CD4-positive, alpha-beta T cell treated with Interleukin-6 for 4 hours (primary cell): ENCODE measurements at regions not wholly inside any gene's neighbourhood (a gene's known extent, or its start where the extent isn't known, plus 50 kb on each side); places are given as distances from the start of the nearest gene placed in this dataset.
A peak's percentile ranks its signal among the peaks of the same experiment; 100 is the strongest.
"Not testable (repeated sequence)": the region's sequence is repeated elsewhere in the genome, so short reads cannot be mapped to it uniquely, and the experiment has no call there.

Source experiments
- DNase-seq: peaks from one replicate; pipeline ENCODE4 v3.0.0-alpha.2; 2020; ENCODE audit warnings: mixed read lengths

DNA sequence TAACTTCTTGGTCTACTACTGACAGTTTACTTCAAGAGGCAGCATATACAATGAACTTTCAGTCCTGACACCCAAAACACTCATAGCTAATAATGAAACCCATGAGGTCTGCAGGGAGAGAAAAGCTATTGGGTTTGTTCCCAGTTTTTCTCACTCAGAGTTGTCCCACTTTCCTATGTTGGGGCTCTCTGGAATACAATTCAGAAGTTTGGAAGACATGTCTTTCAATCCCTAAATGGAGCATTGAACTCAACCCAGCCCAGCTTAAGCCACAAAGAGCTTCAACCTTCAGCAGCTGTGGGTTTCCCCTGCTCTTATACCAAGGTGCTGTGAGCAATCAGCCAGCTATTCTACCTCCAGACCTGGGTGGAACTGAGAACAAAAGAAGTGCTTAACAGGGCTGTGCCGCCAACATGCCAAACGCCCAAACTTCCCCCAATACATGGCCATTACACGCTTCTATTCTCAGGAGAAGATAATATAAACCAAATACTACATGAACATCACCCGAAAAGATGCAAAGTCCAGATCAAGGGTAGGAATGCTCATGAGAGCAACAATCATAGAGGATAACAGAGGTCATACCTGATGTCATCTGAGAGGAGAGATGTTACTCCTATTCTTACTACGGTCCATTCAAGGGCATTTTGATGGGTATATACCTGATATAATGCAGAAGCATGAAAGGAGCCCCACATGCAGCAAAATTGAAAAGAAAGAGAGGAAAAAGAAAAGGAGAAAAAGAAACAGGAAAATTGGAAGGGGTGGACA, 131.2 kb upstream of the TGFBR2 start:
- peak; percentile 8 for DNase-seq

DNA sequence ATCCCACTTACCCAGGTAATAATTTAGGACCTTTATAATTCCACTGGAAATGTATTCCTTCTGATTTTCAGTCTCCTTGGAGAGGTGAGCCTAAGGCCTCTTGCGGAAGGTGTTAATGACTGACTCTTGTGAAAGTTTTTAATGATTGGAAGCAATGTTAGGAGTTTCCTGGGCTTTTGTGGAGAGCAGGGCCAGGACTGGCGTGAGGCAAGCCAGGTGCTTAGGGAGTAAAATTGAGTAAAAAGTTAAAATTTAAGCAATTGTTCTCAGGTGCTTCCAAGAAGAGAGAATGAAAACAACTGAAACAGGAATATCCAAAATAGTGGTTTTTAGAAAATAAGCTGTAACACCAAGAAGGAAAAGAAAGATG, 130.6 kb upstream of the TGFBR2 start:
- no peak for DNase-seq

DNA sequence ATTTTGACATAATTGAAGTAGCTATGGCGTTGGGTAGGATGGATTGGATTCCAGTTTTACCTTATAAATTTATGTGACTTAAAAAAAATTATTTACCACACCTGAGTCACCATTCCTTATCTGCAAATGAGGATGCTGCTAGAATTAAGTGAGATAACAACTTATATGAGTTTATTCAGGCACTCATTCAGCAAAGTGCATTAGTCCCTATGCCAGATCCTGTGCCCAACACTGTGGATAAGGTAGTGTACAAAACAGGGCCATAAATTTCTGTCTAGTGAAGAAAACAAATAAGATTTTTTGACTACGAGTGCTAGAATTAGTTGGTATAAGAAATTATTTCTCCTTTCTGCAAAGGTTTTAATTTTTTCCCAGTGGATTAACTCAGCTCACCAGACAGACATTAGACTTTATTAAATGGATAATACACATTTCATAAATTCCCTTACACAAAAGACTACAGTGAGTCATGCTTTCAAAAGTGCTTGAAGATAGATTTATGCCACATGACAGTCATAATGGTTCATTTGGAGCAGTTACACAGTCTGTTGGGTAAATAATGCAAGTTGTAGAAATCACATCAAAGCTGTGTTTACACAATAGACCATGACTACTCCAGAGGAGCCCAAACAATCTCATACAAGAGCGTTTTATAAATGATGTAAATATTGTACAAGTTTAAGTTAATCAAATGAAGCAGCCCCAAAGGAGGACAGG, 129.9 kb upstream of the TGFBR2 start:
- no peak for DNase-seq

DNA sequence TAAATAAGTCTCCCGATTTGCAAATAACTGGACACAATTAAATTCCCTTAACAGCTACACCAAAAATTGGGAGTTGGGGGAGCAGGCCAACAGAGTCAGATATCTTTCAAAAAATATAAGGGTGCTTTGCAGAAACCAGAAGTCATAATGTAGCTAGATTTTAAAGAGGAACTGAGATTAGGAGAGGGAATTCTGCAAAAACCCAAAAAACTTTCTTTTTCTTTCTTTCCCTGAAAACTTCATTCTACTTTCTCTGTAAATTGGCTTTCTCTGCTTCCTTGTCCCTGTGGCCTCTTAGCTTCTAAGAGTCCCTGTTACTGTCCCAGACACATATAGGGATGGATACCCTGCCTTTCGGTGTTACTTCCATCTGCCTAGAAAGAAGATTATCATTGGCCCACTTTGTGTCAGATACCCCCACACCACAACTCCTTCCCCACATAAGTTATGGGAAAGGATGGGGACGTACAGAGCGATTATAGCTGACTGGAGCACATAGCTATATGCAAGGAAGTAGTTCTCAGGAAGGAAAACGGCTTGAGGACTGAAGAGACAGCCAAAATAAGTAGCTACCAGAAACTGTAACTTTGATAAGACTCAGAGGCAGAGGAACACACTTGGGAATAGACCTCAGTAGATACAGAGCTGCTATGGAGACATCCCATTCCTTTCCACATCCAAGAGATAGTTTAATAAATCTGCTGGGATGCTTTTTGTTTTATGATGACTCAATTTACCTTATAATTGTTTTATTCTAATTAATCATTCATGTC, 129.1 kb upstream of the TGFBR2 start:
- DNase-seq: no peak

DNA sequence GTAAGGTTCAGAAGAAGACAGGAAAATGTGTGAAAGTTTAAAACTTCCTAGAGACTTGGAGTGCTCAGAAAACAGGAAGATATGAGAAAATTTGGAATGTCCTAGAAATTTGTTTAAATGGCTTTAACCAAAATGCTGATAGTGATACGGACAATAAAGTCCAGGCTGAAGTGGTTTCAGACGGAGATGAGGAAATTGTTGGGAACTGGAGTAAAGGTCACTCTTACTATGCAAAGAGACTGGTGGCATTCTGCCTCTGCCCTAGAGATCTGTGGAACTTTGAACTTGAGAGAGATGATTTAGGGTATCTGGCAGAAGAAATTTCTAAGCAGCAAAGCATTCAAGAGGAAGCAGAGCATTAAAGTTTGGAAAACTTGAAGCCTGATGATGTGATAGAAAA, 126.7 kb upstream of the TGFBR2 start:
- not testable (repeated sequence) for DNase-seq

DNA sequence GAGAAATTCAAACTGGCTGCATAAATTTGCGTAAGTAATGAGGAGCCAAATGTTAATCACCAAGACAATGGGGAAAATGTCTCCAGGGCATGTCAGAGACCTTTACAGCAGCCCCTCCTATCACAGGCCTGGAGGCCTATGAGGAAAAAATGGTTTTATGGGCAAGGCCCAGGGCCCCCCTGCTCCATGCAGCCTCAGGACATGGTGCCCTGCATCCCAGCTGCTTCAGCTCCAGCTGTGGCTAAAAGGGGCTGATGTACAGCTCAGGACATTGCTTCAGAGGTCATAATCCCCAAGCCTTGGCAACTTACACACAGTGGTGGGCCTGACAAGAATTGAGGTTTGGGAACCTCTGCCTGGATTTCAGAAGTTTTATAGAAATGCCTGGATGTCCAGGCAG, 126.2 kb upstream of the TGFBR2 start:
- DNase-seq: not testable (repeated sequence)

DNA sequence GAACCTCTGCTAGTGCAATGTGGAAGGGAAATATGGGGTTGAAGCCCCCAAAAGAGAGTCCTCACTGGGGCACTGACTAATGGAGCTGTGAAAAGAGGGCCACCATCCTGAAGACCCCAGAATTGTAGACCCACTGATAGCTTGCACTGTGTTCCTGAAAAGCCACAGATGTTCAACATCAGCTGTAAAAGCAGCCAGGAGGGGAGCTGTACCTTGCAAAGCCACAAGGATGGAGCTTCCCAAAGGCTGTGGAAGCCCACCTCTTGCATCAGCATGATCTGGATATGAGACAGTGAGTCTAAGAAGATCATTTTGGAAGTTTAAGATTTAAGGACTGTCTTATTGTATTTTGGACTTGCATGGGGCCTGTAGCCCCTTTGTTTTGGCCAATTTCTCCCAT, 125.8 kb upstream of the TGFBR2 start:
- DNase-seq: no peak

DNA sequence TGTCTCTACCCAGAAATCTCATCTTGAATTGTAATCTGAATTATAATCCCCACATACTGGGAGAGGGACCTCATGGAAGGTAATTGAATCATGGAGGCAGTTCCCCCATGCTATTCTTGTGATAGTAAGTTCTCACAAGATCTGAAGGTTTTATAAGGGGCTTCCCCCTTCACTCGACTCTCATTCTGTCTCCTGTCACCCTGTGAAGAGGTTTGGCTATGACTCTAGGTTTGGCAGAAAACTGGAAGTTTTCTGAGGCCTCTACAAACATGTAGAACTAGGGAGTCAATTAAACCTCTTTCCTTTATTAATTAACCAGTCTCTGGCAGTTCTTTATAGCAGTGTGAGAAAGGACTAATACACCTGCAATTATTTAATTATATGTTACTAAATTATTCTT, 125.2 kb upstream of the TGFBR2 start:
- no peak for DNase-seq

DNA sequence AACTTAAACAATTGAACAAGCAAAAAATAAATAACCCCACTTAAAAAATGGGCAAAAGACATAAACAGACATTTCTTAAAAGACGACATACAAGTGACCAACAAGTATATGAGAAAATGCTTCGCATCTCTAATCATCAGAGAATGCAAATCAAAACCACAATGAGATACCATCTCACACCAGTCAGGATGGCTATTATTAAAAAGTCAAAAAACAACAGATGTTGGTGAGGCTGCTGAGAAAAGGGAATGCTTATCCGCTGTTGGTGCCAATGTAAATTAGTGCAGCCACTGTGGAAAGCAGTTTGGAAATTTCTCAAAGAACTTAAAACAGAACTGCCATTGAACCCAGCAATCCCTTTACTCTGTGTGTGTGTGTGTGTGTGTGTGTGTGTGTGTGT, 122.2 kb upstream of the TGFBR2 start:
- DNase-seq: not testable (repeated sequence)

DNA sequence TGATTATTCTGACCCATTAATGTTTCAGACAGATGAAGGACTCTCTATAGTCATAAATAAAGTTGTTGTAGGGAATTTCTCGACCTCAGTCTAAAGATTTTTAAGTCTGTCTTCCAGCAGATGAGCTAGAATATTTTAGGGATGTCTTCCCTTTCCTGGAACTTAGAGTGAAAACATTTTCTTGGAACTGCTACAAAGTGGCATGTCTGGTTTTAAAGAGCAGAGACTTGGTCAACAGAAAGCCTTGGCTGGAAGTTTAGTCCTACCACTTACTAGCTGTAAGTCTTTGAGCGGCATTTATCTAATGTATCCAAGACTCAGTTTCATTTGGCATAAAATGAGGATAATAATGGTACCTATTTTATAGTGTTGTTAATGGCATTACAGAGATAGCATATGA, 120.0 kb upstream of the TGFBR2 start:
- DNase-seq: no peak

DNA sequence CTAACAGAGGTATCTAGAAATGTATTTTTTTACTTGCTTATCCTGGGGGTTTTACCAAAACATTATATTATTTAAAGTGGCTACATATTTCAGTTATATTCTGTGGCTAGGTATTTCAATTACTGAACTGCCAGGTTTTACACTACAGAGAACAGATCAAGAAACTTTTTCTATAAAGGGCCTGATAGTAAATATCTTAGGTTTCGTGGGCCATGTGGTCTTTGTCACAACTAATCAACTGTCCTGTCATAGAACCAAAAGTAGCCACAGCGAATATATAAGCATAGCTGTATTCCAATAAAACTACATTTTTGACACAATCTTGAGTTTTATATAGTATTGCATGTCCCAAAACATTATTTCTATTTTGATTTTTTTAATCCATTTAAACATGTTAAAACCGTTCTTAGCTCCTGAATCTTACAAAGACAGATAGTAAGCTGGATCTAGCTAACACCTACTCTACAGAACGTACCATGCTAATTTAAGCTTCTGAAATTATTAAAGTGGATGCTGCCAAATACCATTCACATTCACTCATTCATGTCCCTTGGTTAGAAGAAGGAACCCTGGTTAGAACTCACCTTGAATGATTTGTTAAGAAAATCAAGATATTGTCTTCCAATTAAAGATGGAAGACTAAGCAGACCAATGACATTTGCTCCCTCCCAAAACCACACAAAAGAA, 118.2 kb upstream of the TGFBR2 start:
- no peak for DNase-seq

DNA sequence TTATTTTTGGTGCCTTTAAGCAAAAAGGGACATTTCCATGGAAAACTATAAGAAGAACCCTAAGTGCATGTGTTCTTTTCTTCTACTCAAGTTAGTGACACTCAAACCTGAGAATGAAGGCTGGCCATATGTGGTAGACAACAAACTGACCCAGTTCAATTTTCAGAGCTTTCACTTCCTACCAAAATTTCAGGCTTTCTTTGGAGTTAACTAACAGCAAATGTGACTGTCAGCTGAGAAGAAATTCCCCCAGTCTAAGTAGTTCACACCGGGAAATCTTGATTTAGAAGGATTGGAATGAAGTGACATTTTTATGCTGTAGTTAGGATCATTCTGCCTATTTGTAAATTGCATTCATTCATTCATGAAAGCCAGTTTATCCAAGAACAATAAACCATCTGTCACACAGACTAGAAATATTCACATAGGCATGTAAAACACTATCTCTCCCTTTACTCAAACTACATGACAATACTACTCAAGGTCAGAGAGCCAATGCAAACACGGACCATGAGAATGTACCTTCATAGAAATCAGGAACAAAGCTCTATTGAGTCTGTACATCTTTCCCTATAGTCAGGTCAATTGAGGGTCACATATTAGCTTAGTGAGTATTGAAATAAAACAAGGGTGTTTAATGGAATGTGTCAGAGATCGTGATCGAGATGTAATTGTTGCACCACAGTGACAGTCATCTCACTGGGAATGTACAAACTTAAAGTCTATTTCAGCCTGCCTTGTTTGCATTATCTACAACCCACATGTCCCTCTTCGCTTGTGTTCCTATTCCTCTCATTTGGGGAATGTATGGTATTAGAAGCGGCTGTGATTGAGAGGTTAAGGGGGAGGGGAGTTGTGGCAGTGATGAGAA, 113.8 kb upstream of the TGFBR2 start:
- no peak for DNase-seq

DNA sequence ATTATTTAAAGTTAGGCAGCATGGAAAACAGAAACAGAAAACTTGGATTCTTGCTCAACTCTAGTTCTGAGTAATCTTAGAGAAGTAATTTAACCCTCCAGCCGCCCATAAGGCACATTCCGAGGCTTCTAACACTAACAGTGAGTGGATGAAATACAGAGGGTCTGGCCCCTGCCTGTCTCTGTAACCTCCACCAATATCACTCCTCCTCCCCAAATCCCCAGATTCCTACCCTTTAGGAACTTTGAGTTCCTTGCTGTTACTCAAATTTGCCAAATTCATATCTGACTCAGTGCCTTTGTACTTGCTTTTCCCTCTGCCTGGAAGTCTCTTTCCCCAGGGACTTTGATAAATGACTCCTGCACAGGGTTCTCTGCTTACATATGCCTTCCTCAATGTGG, 112.5 kb upstream of the TGFBR2 start:
- no peak for DNase-seq

DNA sequence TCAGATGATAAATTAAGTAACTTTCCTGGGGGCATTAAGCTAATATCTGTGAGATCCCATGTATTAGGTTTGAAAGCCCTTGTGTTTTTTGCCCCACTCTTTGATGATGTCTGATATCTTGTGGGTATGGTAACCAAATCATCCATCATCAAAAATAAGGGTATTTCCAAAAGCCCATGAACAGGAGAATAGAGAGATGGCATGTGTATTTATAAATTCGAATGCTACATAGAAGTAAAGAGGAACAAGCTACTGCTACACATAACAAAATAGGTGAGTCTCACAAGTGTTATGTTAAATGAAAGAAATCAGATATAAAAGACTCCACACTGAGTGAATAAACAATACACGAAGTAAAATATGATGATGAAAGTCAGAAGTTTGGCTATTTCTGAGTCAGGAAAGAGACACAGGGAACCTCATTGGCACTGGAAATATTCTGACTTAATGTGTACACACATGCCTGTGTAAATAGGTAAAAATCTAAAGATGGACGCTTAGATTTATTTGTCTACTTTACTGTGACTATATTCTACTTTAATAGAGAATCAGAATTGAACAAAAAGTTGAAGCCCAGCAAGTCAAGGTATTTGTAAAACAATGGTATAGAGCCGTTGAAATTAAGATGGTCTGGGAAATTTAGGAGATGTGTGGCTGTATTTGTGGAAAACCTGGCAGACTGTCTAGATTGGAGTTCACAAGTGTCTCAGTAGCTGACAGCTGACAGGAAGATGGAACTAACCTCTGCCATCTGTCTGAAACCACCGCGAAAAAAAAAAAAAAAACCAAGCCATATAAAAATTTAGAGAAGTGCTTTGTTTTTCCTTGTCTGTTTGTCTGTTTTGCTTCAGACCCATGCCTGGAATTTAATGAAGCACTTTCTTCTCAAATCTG, 111.0 kb upstream of the TGFBR2 start:
- DNase-seq: no peak

DNA sequence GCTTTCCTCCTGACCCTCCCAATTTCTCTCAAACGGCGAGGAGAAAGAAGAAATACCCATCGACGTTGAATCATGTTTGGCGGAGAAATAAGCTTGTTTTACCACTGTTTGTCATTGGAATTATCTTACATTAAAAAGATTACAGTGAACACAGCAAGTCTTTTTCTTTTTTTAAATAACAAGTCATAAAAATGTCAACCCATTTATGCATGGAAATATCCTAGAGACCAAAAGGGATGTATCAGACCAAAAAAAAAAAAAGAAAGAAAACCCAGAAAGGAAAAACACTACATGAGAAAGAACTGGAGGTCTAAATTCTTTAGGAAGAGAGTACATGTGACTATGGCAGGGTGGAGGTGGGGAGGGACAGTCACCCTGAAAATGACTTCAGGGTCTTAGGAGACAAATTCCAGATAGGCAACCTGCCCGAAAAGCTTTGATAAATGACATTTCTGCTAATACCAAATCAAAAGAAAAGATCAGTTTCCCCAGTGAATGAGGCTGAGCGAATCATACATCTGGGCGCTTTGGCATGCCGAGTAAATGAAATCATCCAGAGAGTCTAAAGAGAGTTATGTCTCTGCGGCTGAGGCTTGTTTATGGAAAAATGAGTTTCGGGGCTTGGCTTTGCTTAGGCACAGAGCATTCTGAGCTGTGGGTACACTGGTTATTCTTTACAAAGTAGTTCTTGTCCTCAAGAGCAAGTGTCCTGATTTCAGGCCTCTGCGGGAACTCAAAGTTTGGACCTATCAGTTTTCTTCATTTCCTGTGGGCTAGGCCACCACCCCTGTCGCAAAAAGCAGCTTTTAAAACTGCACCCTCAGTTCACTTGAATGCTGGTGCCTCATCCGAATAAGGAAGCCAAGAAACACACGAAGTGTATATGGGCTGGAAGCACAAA, 110.1 kb upstream of the TGFBR2 start:
- DNase-seq: no peak

DNA sequence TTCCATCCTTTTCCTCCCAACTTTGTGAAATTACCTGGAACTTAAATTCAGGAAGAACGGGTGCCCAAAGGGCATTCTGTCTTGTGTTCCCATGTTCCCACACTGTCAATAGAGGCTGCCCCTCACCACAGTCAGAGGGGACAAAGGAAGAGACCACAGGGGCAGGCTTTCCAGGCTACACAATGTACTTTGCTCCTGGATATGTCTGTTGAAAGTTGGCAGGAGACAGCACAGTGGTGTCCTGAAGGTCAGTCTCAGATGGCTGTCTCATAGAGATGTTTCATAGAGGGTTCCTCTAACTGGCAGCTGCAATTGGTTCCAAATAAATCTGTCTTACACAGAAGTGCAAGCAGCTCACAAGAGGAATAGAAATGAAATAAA, 107.8 kb upstream of the TGFBR2 start:
- DNase-seq: no peak

DNA sequence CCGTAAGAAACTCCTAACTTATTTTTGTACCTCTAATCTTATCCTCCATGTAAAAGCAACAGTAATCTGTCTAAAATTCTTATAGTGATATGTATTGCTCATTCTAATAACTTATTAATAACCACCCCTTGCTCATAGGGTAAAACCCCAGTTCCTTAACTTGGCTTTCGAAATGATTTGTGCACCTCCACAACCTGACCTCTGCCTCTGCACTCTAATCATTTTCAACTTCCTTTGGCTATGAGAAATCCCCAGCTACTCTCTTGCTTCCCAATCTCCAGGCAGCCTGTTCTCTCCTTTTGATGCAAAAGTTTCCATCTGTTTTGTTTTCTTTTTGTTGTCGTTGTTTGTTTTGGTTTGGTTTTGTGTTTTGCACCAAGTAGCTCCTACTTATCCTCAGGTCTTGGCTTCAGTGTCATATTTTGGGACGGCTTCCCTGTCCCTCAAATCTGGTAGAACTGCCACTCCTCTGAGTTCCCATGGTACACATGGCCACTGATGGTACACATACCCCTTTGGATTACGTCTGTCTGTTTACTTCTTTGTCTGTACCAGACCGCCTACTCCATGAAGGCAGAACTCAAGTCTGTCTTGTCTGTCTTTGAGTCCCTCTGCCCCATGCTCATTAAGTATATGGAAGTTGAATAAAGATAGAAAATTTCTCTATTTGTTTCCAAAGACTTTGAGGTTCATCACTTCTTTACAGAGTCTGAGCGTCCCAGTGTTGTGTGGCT, 105.6 kb upstream of the TGFBR2 start:
- no peak for DNase-seq

DNA sequence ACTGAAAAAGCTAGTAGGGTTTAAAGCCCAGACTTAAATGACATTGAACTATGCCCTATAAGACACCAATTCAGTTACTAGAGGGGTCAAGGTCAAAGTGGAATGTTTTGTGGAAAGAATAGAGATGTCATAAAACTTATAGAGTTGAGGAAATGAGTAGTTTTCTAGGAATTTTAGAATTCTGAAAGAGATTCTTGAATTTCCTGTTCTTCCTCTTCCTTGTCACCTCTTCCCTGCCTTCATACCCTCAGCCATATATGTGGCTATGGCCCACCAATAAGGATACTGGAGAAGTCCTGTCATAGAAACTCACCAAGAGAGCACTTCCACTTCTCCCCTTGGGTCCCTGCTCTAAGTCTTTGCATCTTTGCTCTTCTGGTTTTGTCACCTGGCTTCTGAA, 104.9 kb upstream of the TGFBR2 start:
- no peak for DNase-seq

DNA sequence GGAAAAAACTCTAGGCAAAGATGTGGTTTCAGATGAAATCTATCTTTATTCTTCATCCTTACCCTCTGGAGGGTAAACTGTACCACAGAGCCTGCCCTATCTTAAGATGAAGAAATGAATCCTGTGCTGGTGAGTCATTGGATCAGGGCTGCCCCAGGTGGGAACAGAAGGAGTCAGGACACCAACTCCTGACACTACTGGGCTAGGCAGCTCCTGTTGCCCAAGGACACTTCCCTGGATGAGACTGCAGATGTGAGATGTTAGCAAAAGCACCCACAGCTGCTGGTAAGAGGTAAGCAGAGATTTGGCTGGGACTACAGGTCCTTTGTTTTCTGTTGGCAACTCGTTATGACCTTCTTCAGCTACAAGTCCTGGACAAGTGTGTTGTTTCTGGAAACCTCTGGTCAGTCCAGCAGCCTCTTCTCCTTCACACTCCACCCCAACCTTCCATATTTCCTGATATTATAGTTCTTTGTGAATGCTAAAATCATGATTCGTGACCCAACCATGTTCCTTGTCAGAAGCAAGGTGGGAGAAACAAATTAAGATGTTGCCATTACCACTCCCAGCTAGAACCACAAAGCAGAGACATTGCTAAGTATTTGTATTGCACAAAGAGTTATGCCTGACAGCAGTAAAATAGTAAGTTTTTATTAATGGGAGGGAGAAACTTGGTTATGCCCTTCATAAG, 104.2 kb upstream of the TGFBR2 start:
- DNase-seq: no peak
